ENCODE measurements at regions not wholly inside any gene's neighbourhood (a gene's known extent, or its start where the extent isn't known, plus 50 kb on each side); places are given as distances from the start of the nearest gene placed in this dataset.

- no peak for DNase-seq (ENCODE audit: low read depth)
- H3K4me3 ChIP-seq (ENCODE audit: low read depth, low read length): peak overlapping the region; percentile 53
- in situ Hi-C loops (cut with HindIII; ENCODE audit: low sequenced_read_pairs): loop anchor here (5.0 kb wide), 1 partner anchor 84 kb away; no protein-coding TSS in a partner anchor
- TF ChIP-seq, protein P1, sequence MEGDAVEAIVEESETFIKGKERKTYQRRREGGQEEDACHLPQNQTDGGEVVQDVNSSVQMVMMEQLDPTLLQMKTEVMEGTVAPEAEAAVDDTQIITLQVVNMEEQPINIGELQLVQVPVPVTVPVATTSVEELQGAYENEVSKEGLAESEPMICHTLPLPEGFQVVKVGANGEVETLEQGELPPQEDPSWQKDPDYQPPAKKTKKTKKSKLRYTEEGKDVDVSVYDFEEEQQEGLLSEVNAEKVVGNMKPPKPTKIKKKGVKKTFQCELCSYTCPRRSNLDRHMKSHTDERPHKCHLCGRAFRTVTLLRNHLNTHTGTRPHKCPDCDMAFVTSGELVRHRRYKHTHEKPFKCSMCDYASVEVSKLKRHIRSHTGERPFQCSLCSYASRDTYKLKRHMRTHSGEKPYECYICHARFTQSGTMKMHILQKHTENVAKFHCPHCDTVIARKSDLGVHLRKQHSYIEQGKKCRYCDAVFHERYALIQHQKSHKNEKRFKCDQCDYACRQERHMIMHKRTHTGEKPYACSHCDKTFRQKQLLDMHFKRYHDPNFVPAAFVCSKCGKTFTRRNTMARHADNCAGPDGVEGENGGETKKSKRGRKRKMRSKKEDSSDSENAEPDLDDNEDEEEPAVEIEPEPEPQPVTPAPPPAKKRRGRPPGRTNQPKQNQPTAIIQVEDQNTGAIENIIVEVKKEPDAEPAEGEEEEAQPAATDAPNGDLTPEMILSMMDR (IDR thresholded peaks at IDR 0.05; ENCODE audit: low read depth, low read length, missing control alignments): peak; percentile 29
Measured at GRCh38 chr6:166008441-166009369, 158.9 kb downstream of the TBXT start.

GRCh38 chr6:166007349-166008263 lies 160.0 kb downstream of the TBXT start:
- TF ChIP-seq, protein P1 (IDR thresholded peaks at IDR 0.05; ENCODE audit: low read depth, low read length, missing control alignments): no peak
- in situ Hi-C loops (cut with HindIII; ENCODE audit: low sequenced_read_pairs): loop anchor here (5.0 kb wide), 1 partner anchor 85 kb away; no protein-coding TSS in a partner anchor
- H3K4me3 ChIP-seq (ENCODE audit: low read depth, low read length): peak overlapping the region; percentile 53
- DNase-seq (ENCODE audit: low read depth): peak; percentile 89

DNA sequence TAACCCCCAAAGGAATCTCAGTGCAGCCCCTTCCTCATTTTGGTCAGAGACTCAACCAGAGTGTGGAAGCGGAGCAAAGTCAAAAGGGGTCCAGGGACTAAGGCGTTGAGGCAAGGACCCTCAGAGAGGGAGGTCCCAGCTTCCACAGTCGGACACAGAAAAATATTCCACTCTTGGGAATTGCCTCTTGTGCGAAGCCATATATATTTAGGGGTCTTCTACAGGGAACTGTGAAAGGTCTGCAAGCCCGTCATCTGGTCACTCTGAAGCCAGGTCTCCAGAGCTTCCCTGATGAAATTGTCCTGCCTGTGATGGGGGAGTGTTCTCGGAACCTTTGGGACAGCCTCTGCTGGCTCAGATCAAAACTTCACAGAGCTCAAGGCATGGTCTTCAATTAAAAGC lies 160.8 kb downstream of the TBXT start:
- no peak for DNase-seq (ENCODE audit: low read depth)
- TF ChIP-seq, protein P1 (IDR thresholded peaks at IDR 0.05; ENCODE audit: low read depth, low read length, missing control alignments): no peak
- in situ Hi-C loops (cut with HindIII; ENCODE audit: low sequenced_read_pairs): loop anchor here (5.0 kb wide), 1 partner anchor 85 kb away; no protein-coding TSS in a partner anchor
- H3K4me3 ChIP-seq (ENCODE audit: low read depth, low read length): peak overlapping the region; percentile 39

GRCh38 chr6:166005944-166006899 lies 161.4 kb downstream of the TBXT start:
- TF ChIP-seq, protein P1 (IDR thresholded peaks at IDR 0.05; ENCODE audit: low read depth, low read length, missing control alignments): no peak
- in situ Hi-C loops (cut with HindIII; ENCODE audit: low sequenced_read_pairs): loop anchor here (5.0 kb wide), 1 partner anchor 86 kb away; no protein-coding TSS in a partner anchor
- peak overlapping the region; percentile 39 for H3K4me3 ChIP-seq (ENCODE audit: low read depth, low read length)
- DNase-seq (ENCODE audit: low read depth): peak; percentile 74

DNA sequence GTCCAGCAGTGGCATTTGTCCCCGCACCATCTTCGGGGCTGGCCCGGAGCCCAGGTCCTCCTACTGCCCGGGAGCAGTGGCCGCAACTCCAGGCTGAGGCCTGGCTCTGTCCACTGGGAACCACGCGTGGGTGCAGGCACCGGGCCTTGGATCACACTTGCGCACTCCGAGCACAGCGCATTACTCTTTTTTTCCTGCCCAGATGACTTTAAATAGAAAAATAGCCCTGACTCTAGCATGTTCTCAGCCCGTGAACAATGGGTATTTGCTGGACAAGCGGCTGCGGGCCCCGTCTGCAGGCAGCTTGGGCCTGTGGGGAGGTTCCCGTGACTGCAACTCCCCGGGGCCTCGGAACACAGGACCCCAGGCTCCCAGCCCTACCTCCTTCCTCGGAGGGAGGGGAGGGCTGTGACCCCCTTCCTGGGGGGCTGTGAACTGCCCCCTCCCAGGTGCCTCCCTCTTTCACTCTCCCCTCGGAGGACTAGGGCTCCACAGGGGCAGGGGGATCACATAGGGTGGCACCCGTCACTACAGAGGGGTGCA lies 162.2 kb downstream of the TBXT start:
- in situ Hi-C loops (cut with HindIII; ENCODE audit: low sequenced_read_pairs): loop anchor here (5.0 kb wide), 1 partner anchor 87 kb away; no protein-coding TSS in a partner anchor
- TF ChIP-seq, protein P1 (IDR thresholded peaks at IDR 0.05; ENCODE audit: low read depth, low read length, missing control alignments): no peak
- DNase-seq (ENCODE audit: low read depth): no peak
- H3K4me3 ChIP-seq (ENCODE audit: low read depth, low read length): peak overlapping the region; percentile 39
